ENCODE measurements at regions not wholly inside any gene's neighbourhood (a gene's known extent, or its start where the extent isn't known, plus 50 kb on each side); places are given as distances from the start of the nearest gene placed in this dataset.

DNA sequence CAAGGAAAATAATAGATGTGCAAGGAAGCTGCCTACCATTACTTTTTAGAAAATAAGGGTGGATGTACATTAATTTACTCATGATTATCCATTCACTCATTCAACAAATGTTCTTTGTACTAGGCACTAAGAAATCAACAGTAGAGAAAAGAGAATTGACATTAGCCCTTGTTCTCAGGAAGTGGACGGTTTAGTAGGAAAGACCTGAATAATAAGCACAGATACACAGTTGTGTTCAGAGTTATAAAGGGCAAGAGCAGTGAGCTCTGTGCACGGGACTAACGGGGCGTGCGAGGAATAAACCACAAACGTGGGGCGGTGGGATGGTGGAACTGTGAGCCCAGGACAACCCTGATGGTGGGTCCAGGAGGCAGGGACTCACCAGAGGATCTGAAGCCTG lies 94.4 kb upstream of the MBOAT2 start:
- Histone ChIP-seq H3K9me3 (ENCODE audit: control insufficient read depth in 2 of 2, insufficient read depth in 1 of 2, low read depth in 1 of 2, low read length in 1 of 2) (no peaks in the 10 kb centered on the region), H3K36me3 (ENCODE audit: control insufficient read depth in 2 of 2, insufficient read depth in 2 of 2, low read length in 1 of 2) (no peaks in the 10 kb centered on the region), H3K4me3 (ENCODE audit: low read depth in 1 of 2, low read length in 2 of 2) (no peak overlapping the region), H3K4me1 (ENCODE audit: control insufficient read depth in 2 of 2, insufficient read depth in 2 of 2, low read length in 1 of 2) (peaks cover 0 to 12% of the 10 kb centered on the region in 2 donors), H3K27ac (ENCODE audit: low read depth in 2 of 2, low read length in 1 of 2) (no peak overlapping the region), H3K27me3 (ENCODE audit: control insufficient read depth in 1 of 2, insufficient read depth in 2 of 2, low read length in 2 of 2) (no peaks in the 10 kb centered on the region)
- 91% methylated on average over 7 of the region's 7 CpGs for WGBS, 2 donors

DNA sequence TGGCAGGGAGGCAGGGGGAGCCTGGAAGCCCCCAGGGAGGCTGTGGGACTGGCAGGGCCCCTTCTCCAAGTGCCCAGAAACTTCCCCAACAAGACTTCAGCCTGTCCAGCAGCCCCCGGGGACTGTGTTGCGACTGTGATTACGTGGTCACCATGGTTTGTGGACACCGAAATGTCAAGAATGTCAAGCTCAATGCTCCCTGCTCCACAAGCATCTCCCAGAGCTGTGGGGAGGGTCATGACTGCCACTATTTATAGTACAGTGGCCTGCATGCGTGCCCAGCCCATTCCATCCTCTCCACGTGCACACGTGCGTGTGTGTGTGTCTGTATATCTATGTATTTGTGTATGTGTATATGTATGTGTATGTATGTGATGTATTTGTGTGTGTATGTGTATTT lies 93.8 kb upstream of the MBOAT2 start:
- H3K27me3 ChIP-seq (ENCODE audit: control insufficient read depth in 1 of 2, insufficient read depth in 2 of 2, low read length in 2 of 2): no peaks in the 10 kb centered on the region

DNA sequence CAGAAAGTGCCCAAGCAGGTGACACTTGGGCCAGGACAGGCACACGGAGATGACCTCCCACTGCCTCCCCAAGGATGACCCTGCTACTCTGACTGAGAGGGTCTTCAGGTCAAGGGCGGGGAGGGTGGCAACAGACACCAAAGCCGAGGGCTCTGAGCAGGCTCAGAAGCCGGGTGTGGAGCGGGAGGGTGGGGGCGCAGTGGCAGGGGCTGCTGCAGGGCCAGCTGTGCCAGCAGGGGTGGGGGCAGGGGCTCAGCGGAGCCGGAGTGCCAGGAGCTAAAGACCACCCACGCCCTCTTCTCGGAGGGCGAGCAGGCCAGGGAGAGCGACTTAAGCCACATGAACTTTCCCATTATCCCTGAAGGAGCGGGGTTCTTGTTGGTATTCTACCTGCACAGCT lies 93.3 kb upstream of the MBOAT2 start:
- Histone ChIP-seq H3K4me1 (ENCODE audit: control insufficient read depth in 2 of 2, insufficient read depth in 2 of 2, low read length in 1 of 2) (peaks cover 0 to 12% of the 10 kb centered on the region in 2 donors), H3K9me3 (ENCODE audit: control insufficient read depth in 2 of 2, insufficient read depth in 1 of 2, low read depth in 1 of 2, low read length in 1 of 2) (no peaks in the 10 kb centered on the region), H3K4me3 (ENCODE audit: low read depth in 1 of 2, low read length in 2 of 2) (no peak overlapping the region), H3K27me3 (ENCODE audit: control insufficient read depth in 1 of 2, insufficient read depth in 2 of 2, low read length in 2 of 2) (no peaks in the 10 kb centered on the region), H3K27ac (ENCODE audit: low read depth in 2 of 2, low read length in 1 of 2) (no peak overlapping the region), H3K36me3 (ENCODE audit: control insufficient read depth in 2 of 2, insufficient read depth in 2 of 2, low read length in 1 of 2) (no peaks in the 10 kb centered on the region)
- WGBS, 2 donors: 96 to 97% methylated on average over 13 of the region's 13 CpGs

More for the DNA sequence above, 93.8 kb upstream of the MBOAT2 start:
- Histone ChIP-seq H3K4me1 (ENCODE audit: control insufficient read depth in 2 of 2, insufficient read depth in 2 of 2, low read length in 1 of 2) (peaks cover 0 to 12% of the 10 kb centered on the region in 2 donors), H3K9me3 (ENCODE audit: control insufficient read depth in 2 of 2, insufficient read depth in 1 of 2, low read depth in 1 of 2, low read length in 1 of 2) (no peaks in the 10 kb centered on the region), H3K4me3 (ENCODE audit: low read depth in 1 of 2, low read length in 2 of 2) (no peak overlapping the region), H3K36me3 (ENCODE audit: control insufficient read depth in 2 of 2, insufficient read depth in 2 of 2, low read length in 1 of 2) (no peaks in the 10 kb centered on the region), H3K27ac (ENCODE audit: low read depth in 2 of 2, low read length in 1 of 2) (no peak overlapping the region)
- 74 to 86% methylated on average over 8 of the region's 8 CpGs for WGBS, 2 donors

DNA sequence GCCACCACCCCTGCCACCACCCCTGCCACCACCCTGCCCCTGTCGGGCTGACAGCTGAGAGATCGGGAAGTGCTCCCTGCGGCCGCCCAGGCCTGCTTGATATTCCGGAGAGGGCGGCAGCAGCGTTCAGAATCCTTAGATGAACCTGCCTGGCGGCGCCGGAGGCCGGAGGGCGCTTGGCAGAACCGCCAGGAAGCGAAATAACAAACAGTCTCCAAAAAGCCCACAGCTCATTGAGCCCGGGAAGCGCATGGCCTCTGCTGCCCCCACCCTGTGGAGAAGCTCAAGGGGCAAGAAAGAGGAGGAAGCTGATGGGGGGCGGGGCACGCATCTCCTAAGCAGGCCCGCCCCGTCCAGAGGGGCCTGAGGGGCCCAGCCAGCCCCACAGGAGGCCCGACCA lies 92.2 kb upstream of the MBOAT2 start:
- Histone ChIP-seq H3K4me1 (ENCODE audit: control insufficient read depth in 2 of 2, insufficient read depth in 2 of 2, low read length in 1 of 2) (peaks cover 0 to 12% of the 10 kb centered on the region in 2 donors), H3K27me3 (ENCODE audit: control insufficient read depth in 1 of 2, insufficient read depth in 2 of 2, low read length in 2 of 2) (no peaks in the 10 kb centered on the region), H3K9me3 (ENCODE audit: control insufficient read depth in 2 of 2, insufficient read depth in 1 of 2, low read depth in 1 of 2, low read length in 1 of 2) (no peaks in the 10 kb centered on the region), H3K4me3 (ENCODE audit: low read depth in 1 of 2, low read length in 2 of 2) (no peak overlapping the region), H3K36me3 (ENCODE audit: control insufficient read depth in 2 of 2, insufficient read depth in 2 of 2, low read length in 1 of 2) (no peaks in the 10 kb centered on the region), H3K27ac (ENCODE audit: low read depth in 2 of 2, low read length in 1 of 2) (peak overlapping the region in 1 of 2 donors; percentile 11)
- 12% methylated on average over 21 of the region's 21 CpGs for WGBS, 2 donors

- 70 to 72% methylated on average over 14 of the region's 14 CpGs for WGBS, 2 donors
- Histone ChIP-seq H3K9me3 (ENCODE audit: control insufficient read depth in 2 of 2, insufficient read depth in 1 of 2, low read depth in 1 of 2, low read length in 1 of 2) (no peaks in the 10 kb centered on the region), H3K27me3 (ENCODE audit: control insufficient read depth in 1 of 2, insufficient read depth in 2 of 2, low read length in 2 of 2) (no peaks in the 10 kb centered on the region), H3K36me3 (ENCODE audit: control insufficient read depth in 2 of 2, insufficient read depth in 2 of 2, low read length in 1 of 2) (no peaks in the 10 kb centered on the region), H3K4me3 (ENCODE audit: low read depth in 1 of 2, low read length in 2 of 2) (no peak overlapping the region), H3K4me1 (ENCODE audit: control insufficient read depth in 2 of 2, insufficient read depth in 2 of 2, low read length in 1 of 2) (peaks cover 0 to 12% of the 10 kb centered on the region in 2 donors), H3K27ac (ENCODE audit: low read depth in 2 of 2, low read length in 1 of 2) (no peak overlapping the region)
These were observed 91.7 kb upstream of the MBOAT2 start for GRCh38 chr2:9095226-9095625.

DNA sequence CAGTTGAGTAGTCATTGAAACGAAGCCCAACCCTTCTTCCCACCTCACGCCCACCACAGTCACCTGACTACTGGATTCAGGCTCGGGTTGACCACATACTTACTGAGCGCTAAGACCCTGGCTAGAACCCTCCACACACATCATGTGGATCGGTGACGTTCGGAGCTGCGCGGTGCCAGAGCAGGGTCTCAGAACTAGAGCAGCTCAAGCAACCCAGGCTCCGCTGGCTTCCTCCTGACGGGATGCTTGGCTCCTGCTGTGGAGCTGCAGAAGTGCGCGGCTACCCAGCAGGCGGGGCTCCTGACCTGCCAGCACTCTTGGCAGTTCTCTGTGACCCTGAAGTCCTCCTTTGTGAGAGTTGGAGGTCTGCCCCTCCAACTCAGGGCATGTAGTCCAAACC lies 90.6 kb upstream of the MBOAT2 start:
- Histone ChIP-seq H3K9me3 (ENCODE audit: control insufficient read depth in 2 of 2, insufficient read depth in 1 of 2, low read depth in 1 of 2, low read length in 1 of 2) (no peaks in the 10 kb centered on the region), H3K4me3 (ENCODE audit: low read depth in 1 of 2, low read length in 2 of 2) (no peak overlapping the region), H3K27me3 (ENCODE audit: control insufficient read depth in 1 of 2, insufficient read depth in 2 of 2, low read length in 2 of 2) (no peaks in the 10 kb centered on the region), H3K27ac (ENCODE audit: low read depth in 2 of 2, low read length in 1 of 2) (no peak overlapping the region), H3K4me1 (ENCODE audit: control insufficient read depth in 2 of 2, insufficient read depth in 2 of 2, low read length in 1 of 2) (peaks cover 0 to 12% of the 10 kb centered on the region in 2 donors), H3K36me3 (ENCODE audit: control insufficient read depth in 2 of 2, insufficient read depth in 2 of 2, low read length in 1 of 2) (no peaks in the 10 kb centered on the region)
- 92 to 93% methylated on average over 14 of the region's 14 CpGs for WGBS, 2 donors

DNA sequence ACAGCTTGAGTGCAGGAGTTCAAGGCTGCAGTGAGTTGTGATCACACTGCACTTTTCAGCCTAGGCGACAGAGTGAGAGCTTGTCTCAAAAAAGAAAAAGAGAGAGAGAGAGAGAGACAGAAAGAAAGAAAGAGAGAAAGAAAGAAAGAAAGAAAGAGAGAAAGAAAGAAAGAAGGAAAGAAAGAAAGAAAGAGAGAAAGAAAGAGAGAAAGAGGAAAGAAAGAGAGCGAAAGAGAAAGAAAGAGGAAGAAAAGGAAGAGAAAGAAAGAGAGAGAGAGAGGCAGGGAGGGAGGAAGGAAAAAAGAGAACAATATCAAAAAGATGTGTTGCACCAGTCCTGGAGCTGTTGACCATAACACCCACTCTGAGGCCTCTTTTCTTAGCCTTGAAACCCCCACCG lies 89.8 kb upstream of the MBOAT2 start:
- Histone ChIP-seq H3K36me3 (ENCODE audit: control insufficient read depth in 2 of 2, insufficient read depth in 2 of 2, low read length in 1 of 2) (no peaks in the 10 kb centered on the region), H3K27me3 (ENCODE audit: control insufficient read depth in 1 of 2, insufficient read depth in 2 of 2, low read length in 2 of 2) (no peaks in the 10 kb centered on the region), H3K9me3 (ENCODE audit: control insufficient read depth in 2 of 2, insufficient read depth in 1 of 2, low read depth in 1 of 2, low read length in 1 of 2) (no peaks in the 10 kb centered on the region), H3K27ac (ENCODE audit: low read depth in 2 of 2, low read length in 1 of 2) (no peak overlapping the region), H3K4me3 (ENCODE audit: low read depth in 1 of 2, low read length in 2 of 2) (no peak overlapping the region), H3K4me1 (ENCODE audit: control insufficient read depth in 2 of 2, insufficient read depth in 2 of 2, low read length in 1 of 2) (peaks cover 0 to 12% of the 10 kb centered on the region in 2 donors)
- WGBS, 2 donors: 88 to 93% methylated on average over 3 of the region's 3 CpGs

GRCh38 chr2:9092383-9093282 lies 89.1 kb upstream of the MBOAT2 start:
- Histone ChIP-seq H3K4me3 (ENCODE audit: low read depth in 1 of 2, low read length in 2 of 2) (no peak overlapping the region), H3K4me1 (ENCODE audit: control insufficient read depth in 2 of 2, insufficient read depth in 2 of 2, low read length in 1 of 2) (peaks cover 0 to 12% of the 10 kb centered on the region in 2 donors)
- 77 to 79% methylated on average over 7 of the region's 7 CpGs for WGBS, 2 donors

GRCh38 chr2:9091811-9092210 lies 88.3 kb upstream of the MBOAT2 start:
- WGBS, 2 donors: 61 to 75% methylated on average over 1 of the region's 1 CpG
- no peak overlapping the region for H3K27ac ChIP-seq (ENCODE audit: low read depth in 2 of 2, low read length in 1 of 2)

More at GRCh38 chr2:9092383-9093282, 89.1 kb upstream of the MBOAT2 start:
- Histone ChIP-seq H3K27ac (ENCODE audit: low read depth in 2 of 2, low read length in 1 of 2) (no peak overlapping the region), H3K27me3 (ENCODE audit: control insufficient read depth in 1 of 2, insufficient read depth in 2 of 2, low read length in 2 of 2) (no peaks in the 10 kb centered on the region), H3K36me3 (ENCODE audit: control insufficient read depth in 2 of 2, insufficient read depth in 2 of 2, low read length in 1 of 2) (no peaks in the 10 kb centered on the region), H3K9me3 (ENCODE audit: control insufficient read depth in 2 of 2, insufficient read depth in 1 of 2, low read depth in 1 of 2, low read length in 1 of 2) (no peaks in the 10 kb centered on the region)

GRCh38 chr2:9089831-9090230 lies 86.3 kb upstream of the MBOAT2 start:
- no peaks in the 10 kb centered on the region for H3K36me3 ChIP-seq (ENCODE audit: control insufficient read depth in 2 of 2, insufficient read depth in 2 of 2, low read length in 1 of 2)
- 78 to 83% methylated on average over 5 of the region's 5 CpGs for WGBS, 2 donors
- no peak overlapping the region for H3K4me3 ChIP-seq (ENCODE audit: low read depth in 1 of 2, low read length in 2 of 2)
- H3K27ac ChIP-seq (ENCODE audit: low read depth in 2 of 2, low read length in 1 of 2): no peak overlapping the region
- H3K9me3 ChIP-seq (ENCODE audit: control insufficient read depth in 2 of 2, insufficient read depth in 1 of 2, low read depth in 1 of 2, low read length in 1 of 2): no peaks in the 10 kb centered on the region
- no peaks in the 10 kb centered on the region for H3K4me1 ChIP-seq (ENCODE audit: control insufficient read depth in 2 of 2, insufficient read depth in 2 of 2, low read length in 1 of 2)
- no peaks in the 10 kb centered on the region for H3K27me3 ChIP-seq (ENCODE audit: control insufficient read depth in 1 of 2, insufficient read depth in 2 of 2, low read length in 2 of 2)

More at GRCh38 chr2:9091811-9092210, 88.3 kb upstream of the MBOAT2 start:
- Histone ChIP-seq H3K9me3 (ENCODE audit: control insufficient read depth in 2 of 2, insufficient read depth in 1 of 2, low read depth in 1 of 2, low read length in 1 of 2) (no peaks in the 10 kb centered on the region), H3K27me3 (ENCODE audit: control insufficient read depth in 1 of 2, insufficient read depth in 2 of 2, low read length in 2 of 2) (no peaks in the 10 kb centered on the region), H3K36me3 (ENCODE audit: control insufficient read depth in 2 of 2, insufficient read depth in 2 of 2, low read length in 1 of 2) (no peaks in the 10 kb centered on the region), H3K4me1 (ENCODE audit: control insufficient read depth in 2 of 2, insufficient read depth in 2 of 2, low read length in 1 of 2) (peaks cover 0 to 12% of the 10 kb centered on the region in 2 donors), H3K4me3 (ENCODE audit: low read depth in 1 of 2, low read length in 2 of 2) (no peak overlapping the region)

Data from esophagus (tissue), 2 donors.